ENCODE measurements at regions not wholly inside any gene's neighbourhood (a gene's known extent, or its start where the extent isn't known, plus 50 kb on each side); places are given as distances from the start of the nearest gene placed in this dataset.
A peak's percentile ranks its signal among the peaks of the same experiment; 100 is the strongest.

DNA sequence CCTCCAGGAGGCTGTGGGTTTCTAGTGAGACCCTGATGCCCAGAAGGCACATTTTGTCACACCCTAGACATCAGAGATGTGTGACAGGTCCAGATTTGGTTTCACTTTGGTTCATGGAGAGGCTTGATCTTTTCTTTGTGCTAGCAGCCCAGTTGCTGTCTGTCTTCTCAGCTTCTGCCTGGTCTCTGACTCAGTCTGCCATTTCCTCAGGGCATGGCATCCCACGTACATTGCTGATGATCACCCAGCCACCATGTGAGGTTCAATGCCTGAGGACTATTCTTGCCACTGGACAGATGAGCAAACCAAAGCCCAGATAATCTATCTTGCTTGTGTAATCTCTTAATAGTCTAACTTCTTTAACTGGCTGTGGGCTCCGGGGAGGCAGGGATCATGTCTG lies 144.9 kb upstream of the MRPS22 start:
- Histone ChIP-seq H3K4me2 (ENCODE audit: low read length) (no peak overlapping the region), H3K79me2 (ENCODE audit: low read length) (no peaks in the 10 kb centered on the region), H2AFZ (ENCODE audit: low read depth, low read length) (no peak overlapping the region), H3K9ac (ENCODE audit: low read length) (no peak overlapping the region), H3K36me3 (replicated peaks; ENCODE audit: low read depth, low read length) (no peaks in the 10 kb centered on the region), H3K27me3 (ENCODE audit: low read depth, low read length) (no peaks in the 10 kb centered on the region), H3K9me3 (ENCODE audit: insufficient read depth, low read length) (no peaks in the 10 kb centered on the region), H4K20me1 (ENCODE audit: insufficient read depth, low read length) (no peaks in the 10 kb centered on the region), H3K4me1 (ENCODE audit: low read length) (peaks cover 14% of the 10 kb centered on the region), H3K27ac (ENCODE audit: low read length) (no peak overlapping the region), H3K4me3 (ENCODE audit: low read length) (no peak overlapping the region)
- TF ChIP-seq, protein P1, sequence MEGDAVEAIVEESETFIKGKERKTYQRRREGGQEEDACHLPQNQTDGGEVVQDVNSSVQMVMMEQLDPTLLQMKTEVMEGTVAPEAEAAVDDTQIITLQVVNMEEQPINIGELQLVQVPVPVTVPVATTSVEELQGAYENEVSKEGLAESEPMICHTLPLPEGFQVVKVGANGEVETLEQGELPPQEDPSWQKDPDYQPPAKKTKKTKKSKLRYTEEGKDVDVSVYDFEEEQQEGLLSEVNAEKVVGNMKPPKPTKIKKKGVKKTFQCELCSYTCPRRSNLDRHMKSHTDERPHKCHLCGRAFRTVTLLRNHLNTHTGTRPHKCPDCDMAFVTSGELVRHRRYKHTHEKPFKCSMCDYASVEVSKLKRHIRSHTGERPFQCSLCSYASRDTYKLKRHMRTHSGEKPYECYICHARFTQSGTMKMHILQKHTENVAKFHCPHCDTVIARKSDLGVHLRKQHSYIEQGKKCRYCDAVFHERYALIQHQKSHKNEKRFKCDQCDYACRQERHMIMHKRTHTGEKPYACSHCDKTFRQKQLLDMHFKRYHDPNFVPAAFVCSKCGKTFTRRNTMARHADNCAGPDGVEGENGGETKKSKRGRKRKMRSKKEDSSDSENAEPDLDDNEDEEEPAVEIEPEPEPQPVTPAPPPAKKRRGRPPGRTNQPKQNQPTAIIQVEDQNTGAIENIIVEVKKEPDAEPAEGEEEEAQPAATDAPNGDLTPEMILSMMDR (IDR thresholded peaks at IDR 0.05; ENCODE audit: low read depth, low read length): no peak
- no peak for TF ChIP-seq EZH2phosphoT487 (IDR thresholded peaks at IDR 0.05; ENCODE audit: low read depth)

DNA sequence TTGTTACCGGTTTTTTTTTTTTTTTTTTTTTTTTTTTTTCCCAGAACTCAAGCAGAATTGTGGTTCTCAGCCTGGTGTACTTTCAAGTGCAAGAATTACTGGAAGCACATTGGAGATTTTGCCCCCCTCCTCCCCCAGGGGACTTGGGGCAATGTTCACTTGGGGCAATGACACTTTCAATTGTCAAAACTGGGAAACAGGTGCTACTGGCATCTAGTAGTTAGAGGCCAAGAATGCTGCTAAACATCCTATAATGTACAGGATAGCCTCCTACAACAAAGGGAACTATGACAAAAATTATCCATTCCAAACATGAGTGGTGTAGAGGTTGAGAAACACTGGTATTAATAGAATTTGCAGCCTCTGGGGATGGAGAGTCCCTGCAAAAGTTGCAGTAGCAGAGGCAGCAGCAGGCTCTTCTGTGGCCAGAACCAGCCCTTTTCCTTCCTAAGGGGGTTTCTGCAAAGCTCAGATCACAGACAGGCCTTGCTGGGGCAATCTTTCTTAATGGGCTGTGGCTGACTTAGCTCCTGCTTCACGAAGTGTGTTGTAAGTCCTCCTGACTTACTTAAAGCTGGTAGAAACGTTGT lies 144.3 kb upstream of the MRPS22 start:
- Histone ChIP-seq H3K9ac (ENCODE audit: low read length) (no peak overlapping the region), H3K79me2 (ENCODE audit: low read length) (no peaks in the 10 kb centered on the region), H3K4me2 (ENCODE audit: low read length) (no peak overlapping the region), H3K27ac (ENCODE audit: low read length) (no peak overlapping the region), H3K36me3 (replicated peaks; ENCODE audit: low read depth, low read length) (no peaks in the 10 kb centered on the region), H4K20me1 (ENCODE audit: insufficient read depth, low read length) (no peaks in the 10 kb centered on the region), H3K4me1 (ENCODE audit: low read length) (peaks cover 14% of the 10 kb centered on the region), H2AFZ (ENCODE audit: low read depth, low read length) (no peak overlapping the region), H3K9me3 (ENCODE audit: insufficient read depth, low read length) (no peaks in the 10 kb centered on the region), H3K27me3 (ENCODE audit: low read depth, low read length) (no peaks in the 10 kb centered on the region), H3K4me3 (ENCODE audit: low read length) (no peak overlapping the region)
- TF ChIP-seq, protein P1 (IDR thresholded peaks at IDR 0.05; ENCODE audit: low read depth, low read length): no peak
- TF ChIP-seq EZH2phosphoT487 (IDR thresholded peaks at IDR 0.05; ENCODE audit: low read depth): no peak

DNA sequence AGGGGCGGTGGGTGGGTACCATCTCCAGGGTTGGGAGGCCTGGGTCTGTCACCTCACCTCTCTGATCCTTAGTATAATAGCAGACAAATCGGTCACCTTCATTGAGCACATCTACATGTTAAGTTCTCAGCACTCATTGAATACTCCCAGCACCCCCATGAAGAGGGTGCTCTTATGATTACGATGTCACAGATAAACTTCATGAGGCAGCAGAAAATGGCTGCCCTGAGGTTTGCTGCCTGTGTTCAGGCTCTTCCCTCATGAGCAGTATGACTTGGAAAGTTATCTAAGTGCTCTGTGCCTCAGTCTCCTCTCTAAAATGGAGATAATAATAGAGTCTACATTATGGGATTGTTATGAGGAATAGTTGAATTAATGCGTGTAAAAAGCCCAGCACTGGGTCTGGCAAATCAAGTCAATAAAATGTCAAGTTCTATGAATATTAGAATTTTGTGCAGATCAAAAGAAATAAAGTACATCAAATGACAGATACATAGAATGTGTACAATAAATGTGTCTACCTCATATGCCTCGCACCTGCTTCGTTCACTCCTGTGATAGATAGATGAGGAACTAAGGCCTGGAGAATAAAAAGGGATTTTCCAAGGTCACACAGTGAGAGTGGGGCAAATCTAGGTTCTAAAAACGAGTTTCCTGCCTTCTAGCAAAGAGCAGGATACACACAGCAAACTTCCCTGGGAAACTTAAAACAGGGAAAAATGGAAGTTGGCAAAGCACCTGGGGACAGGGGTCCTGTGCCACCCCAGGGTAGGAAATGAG lies 142.2 kb upstream of the MRPS22 start:
- peak overlapping the region; percentile 19; the same call in 1 of the 2 replicates for H3K27ac ChIP-seq (ENCODE audit: low read length)
- H3K27me3 ChIP-seq (ENCODE audit: low read depth, low read length): no peaks in the 10 kb centered on the region
- H3K9me3 ChIP-seq (ENCODE audit: insufficient read depth, low read length): no peaks in the 10 kb centered on the region
- no peaks in the 10 kb centered on the region for H3K36me3 ChIP-seq (replicated peaks; ENCODE audit: low read depth, low read length)
- TF ChIP-seq, protein P1 (IDR thresholded peaks at IDR 0.05; ENCODE audit: low read depth, low read length): no peak
- TF ChIP-seq EZH2phosphoT487 (IDR thresholded peaks at IDR 0.05; ENCODE audit: low read depth): no peak
- no peak overlapping the region for H3K4me3 ChIP-seq (ENCODE audit: low read length)
- no peak overlapping the region for H3K9ac ChIP-seq (ENCODE audit: low read length)
- peak overlapping the region; percentile 40; the same call in 1 of the 2 replicates for H2AFZ ChIP-seq (ENCODE audit: low read depth, low read length)
- H3K4me2 ChIP-seq (ENCODE audit: low read length): peak overlapping the region; percentile 54
- peaks cover 14% of the 10 kb centered on the region for H3K4me1 ChIP-seq (ENCODE audit: low read length)
- no peaks in the 10 kb centered on the region for H4K20me1 ChIP-seq (ENCODE audit: insufficient read depth, low read length)
- H3K79me2 ChIP-seq (ENCODE audit: low read length): no peaks in the 10 kb centered on the region

DNA sequence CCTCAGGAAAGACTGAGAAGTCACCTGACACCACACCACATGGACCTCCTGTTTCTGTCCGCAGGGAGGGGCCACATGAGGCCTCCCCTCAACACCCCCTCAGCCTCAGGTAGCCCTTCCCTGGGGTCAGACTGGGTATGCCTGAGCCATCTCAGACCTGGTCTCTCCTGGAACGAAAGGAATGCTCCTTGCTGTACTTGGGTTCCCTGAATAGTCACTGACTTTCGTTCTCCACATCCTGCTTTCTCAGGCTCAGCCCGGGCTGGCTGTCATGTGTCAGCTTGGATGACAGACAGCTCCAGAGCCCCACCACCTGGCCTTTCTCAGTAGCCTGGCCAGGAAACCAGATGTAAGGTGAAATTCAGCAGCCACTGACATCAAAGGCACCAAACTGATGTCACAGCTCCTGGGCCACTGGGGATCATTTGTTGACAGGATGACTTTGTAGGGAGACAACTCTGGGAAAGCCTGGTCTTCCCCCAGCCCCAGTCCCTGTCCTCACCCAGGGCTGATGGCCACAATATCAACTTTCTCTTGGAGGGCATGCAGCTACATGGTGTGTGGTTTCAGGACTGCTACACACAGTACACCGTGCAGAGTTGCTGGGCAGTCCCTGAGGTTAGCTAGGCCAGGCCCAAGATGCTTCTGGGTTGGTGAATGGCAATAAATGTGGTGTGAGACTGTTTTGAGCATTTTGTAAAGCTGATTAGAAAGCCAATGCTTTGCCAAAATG lies 141.4 kb upstream of the MRPS22 start:
- H3K27me3 ChIP-seq (ENCODE audit: low read depth, low read length): no peaks in the 10 kb centered on the region
- H3K4me2 ChIP-seq (ENCODE audit: low read length): peak overlapping the region; percentile 54
- no peaks in the 10 kb centered on the region for H3K36me3 ChIP-seq (replicated peaks; ENCODE audit: low read depth, low read length)
- peaks cover 14% of the 10 kb centered on the region for H3K4me1 ChIP-seq (ENCODE audit: low read length)
- H3K9ac ChIP-seq (ENCODE audit: low read length): no peak overlapping the region
- peak overlapping the region; percentile 40; the same call in 1 of the 2 replicates for H2AFZ ChIP-seq (ENCODE audit: low read depth, low read length)
- no peaks in the 10 kb centered on the region for H3K79me2 ChIP-seq (ENCODE audit: low read length)
- TF ChIP-seq EZH2phosphoT487 (IDR thresholded peaks at IDR 0.05; ENCODE audit: low read depth): no peak
- TF ChIP-seq, protein P1 (IDR thresholded peaks at IDR 0.05; ENCODE audit: low read depth, low read length): peak; percentile 30; the same call in 1 of the 2 replicates
- no peaks in the 10 kb centered on the region for H4K20me1 ChIP-seq (ENCODE audit: insufficient read depth, low read length)
- peak overlapping the region; percentile 19; the same call in 1 of the 2 replicates for H3K27ac ChIP-seq (ENCODE audit: low read length)
- no peaks in the 10 kb centered on the region for H3K9me3 ChIP-seq (ENCODE audit: insufficient read depth, low read length)
- no peak overlapping the region for H3K4me3 ChIP-seq (ENCODE audit: low read length)

All from OCI-LY3 (cell line).